Esophagus squamous epithelium (tissue), 4 donors: ENCODE measurements at regions not wholly inside any gene's neighbourhood (a gene's known extent, or its start where the extent isn't known, plus 50 kb on each side); places are given as distances from the start of the nearest gene placed in this dataset.

Source experiments
- POLR2A ChIP-seq, 4 donors: fragments of 450-650 bp; IDR thresholded peaks; one replicate each; pipeline ENCODE4 v1.6.1; 2017; ENCODE audit warnings: antibody characterized with exemption in 4 of 4, mild to moderate bottlenecking in 4 of 4, moderate library complexity in 3 of 4
- TF ChIP-seq, protein P1 (sequence below), 6 experiments: fragments of 450-650 bp in 4 of 6; fragments of 200-600 bp in 2 of 6; sonication (generic) in 2 of 6; IDR thresholded peaks; one replicate each; pipeline ENCODE4 v1.5.1; 2016 to 2019; ENCODE audit warnings: antibody characterized with exemption in 6 of 6, mild to moderate bottlenecking in 4 of 6, moderate library complexity in 4 of 6

DNA sequence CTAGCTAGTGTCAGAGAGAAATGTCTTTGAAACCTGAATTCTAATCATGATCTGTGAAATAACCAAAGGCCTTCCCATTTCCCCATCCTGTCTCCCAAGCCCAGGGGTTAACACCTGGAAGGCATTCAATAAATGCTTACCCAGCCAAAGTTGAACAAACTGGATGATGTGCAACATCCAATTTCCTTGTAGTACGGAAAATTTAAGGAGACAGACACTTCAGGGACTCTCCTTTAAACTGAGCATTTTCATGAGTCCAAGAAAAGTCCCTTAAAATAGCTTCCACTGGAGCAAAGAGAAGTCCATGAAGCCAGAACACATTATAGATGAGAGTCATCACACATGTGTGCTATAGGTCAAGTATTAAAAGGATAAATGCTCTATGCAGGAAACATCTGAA, 271.2 kb downstream of the RAB28 start:
- TF ChIP-seq, protein P1, sequence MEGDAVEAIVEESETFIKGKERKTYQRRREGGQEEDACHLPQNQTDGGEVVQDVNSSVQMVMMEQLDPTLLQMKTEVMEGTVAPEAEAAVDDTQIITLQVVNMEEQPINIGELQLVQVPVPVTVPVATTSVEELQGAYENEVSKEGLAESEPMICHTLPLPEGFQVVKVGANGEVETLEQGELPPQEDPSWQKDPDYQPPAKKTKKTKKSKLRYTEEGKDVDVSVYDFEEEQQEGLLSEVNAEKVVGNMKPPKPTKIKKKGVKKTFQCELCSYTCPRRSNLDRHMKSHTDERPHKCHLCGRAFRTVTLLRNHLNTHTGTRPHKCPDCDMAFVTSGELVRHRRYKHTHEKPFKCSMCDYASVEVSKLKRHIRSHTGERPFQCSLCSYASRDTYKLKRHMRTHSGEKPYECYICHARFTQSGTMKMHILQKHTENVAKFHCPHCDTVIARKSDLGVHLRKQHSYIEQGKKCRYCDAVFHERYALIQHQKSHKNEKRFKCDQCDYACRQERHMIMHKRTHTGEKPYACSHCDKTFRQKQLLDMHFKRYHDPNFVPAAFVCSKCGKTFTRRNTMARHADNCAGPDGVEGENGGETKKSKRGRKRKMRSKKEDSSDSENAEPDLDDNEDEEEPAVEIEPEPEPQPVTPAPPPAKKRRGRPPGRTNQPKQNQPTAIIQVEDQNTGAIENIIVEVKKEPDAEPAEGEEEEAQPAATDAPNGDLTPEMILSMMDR (IDR thresholded peaks at IDR 0.05): no peak
- no peak for TF ChIP-seq POLR2A (IDR thresholded peaks at IDR 0.05)
